Endothelial cell of umbilical vein (primary cell): ENCODE measurements at regions not wholly inside any gene's neighbourhood (a gene's known extent, or its start where the extent isn't known, plus 50 kb on each side); places are given as distances from the start of the nearest gene placed in this dataset.

Experiments used
- BruUV-seq: library from RNA; stranded (reverse); fragments of 400-500 nt; replicated peaks from 2 replicates; lab custom pipeline; 2021; lab: Mats Ljungman, UMichigan
- CTCF ChIA-PET: fragments of 300-600, 350-600 bp; sonication (Branson Sonifier 250); formaldehyde crosslinking; loops from one replicate; lab custom pipeline; 2021; ENCODE audit warnings: antibody characterized with exemption, inconsistent platforms; lab: Charles Lee
- POLR2A ChIA-PET: fragments of 300-600, 350-600 bp; sonication (Branson Sonifier 250); formaldehyde crosslinking; loops from one replicate; lab custom pipeline; 2021; ENCODE audit warnings: antibody characterized with exemption, inconsistent platforms; lab: Charles Lee
- DNase-seq: peaks from one replicate; pipeline ENCODE4 v3.0.0-alpha.2; 2011; ENCODE audit warnings: low read depth, low spot score
- FAIRE-seq: peaks from 2 replicates; lab custom pipeline; 2011; peaks lifted over from hg19 to GRCh38; lab: Jason Lieb, UNC
- H2AFZ ChIP-seq: 2 replicates; pipeline ENCODE4 v1.6.0; 2012; ENCODE audit warnings: low read depth, low read length, control low read depth, inconsistent platforms
- H3K27ac ChIP-seq: 2 replicates; pipeline ENCODE4 v1.5.1; 2011; ENCODE audit warnings: low read depth, mild to moderate bottlenecking, control low read depth, low read length, moderate library complexity; ENCODE audit not compliant: insufficient read depth
- H3K27me3 ChIP-seq, 2 experiments: 2 replicates each; pipeline versions ENCODE4 v1.6.0 to v1.6.1; 2011; ENCODE audit warnings: low read length in 2 of 2, mixed read lengths in 1 of 2; ENCODE audit not compliant: control insufficient read depth in 2 of 2, insufficient read depth in 2 of 2
- H3K36me3 ChIP-seq, 2 experiments: 2 replicates in 1 of 2; 3 replicates in 1 of 2; pipeline ENCODE4 v1.5.1; 2011; ENCODE audit warnings: low read length in 2 of 2, mild to moderate bottlenecking in 1 of 2, moderate library complexity in 1 of 2; ENCODE audit not compliant: control insufficient read depth in 2 of 2, insufficient read depth in 2 of 2; ENCODE audit errors: extremely low read depth in 1 of 2
- H3K4me1 ChIP-seq: 3 replicates; pipeline ENCODE4 v1.5.1; 2011; ENCODE audit warnings: mild to moderate bottlenecking, low read length; ENCODE audit not compliant: control insufficient read depth, insufficient read depth; ENCODE audit errors: extremely low read depth
- H3K4me2 ChIP-seq: 2 replicates; pipeline ENCODE4 v1.6.1; 2011; ENCODE audit warnings: low read length, control low read depth, mixed read lengths; ENCODE audit not compliant: insufficient read depth
- H3K4me3 ChIP-seq, 3 experiments: fragments of 200-600 bp in 1 of 3; sonication (generic), shearing (Covaris generic) in 1 of 3; replicated peaks in 1 of 3; 2 replicates each; pipeline ENCODE4 v1.5.1; 2011 to 2016; ENCODE audit warnings: control low read depth in 3 of 3, low read length in 3 of 3, mild to moderate bottlenecking in 2 of 3, inconsistent platforms in 1 of 3, low read depth in 1 of 3, moderate library complexity in 1 of 3; ENCODE audit not compliant: insufficient read depth in 1 of 3
- H3K79me2 ChIP-seq: 2 replicates; pipeline ENCODE4 v1.6.0; 2012; ENCODE audit warnings: low read length, inconsistent platforms; ENCODE audit not compliant: control insufficient read depth, insufficient read depth
- H3K9ac ChIP-seq: replicated peaks from 2 replicates; pipeline ENCODE3; 2011; ENCODE audit warnings: low read length, control low read depth; ENCODE audit not compliant: insufficient read depth; ENCODE audit errors: extremely low read depth
- H3K9me1 ChIP-seq: replicated peaks from 3 replicates; pipeline ENCODE4 v1.6.0; 2011; ENCODE audit warnings: mild to moderate bottlenecking, low read length; ENCODE audit not compliant: control insufficient read depth, insufficient read depth; ENCODE audit errors: extremely low read depth
- H3K9me3 ChIP-seq: replicated peaks from 2 replicates; pipeline ENCODE4 v1.5.1; 2012; ENCODE audit warnings: low read length, inconsistent platforms; ENCODE audit not compliant: control insufficient read depth, insufficient read depth
- H4K20me1 ChIP-seq: replicated peaks from 2 replicates; pipeline ENCODE3; 2011; ENCODE audit warnings: mild to moderate bottlenecking, low read length; ENCODE audit not compliant: control insufficient read depth, insufficient read depth; ENCODE audit errors: extremely low read depth
- CTCF ChIP-seq, 2 donors: IDR thresholded peaks; 1 replicate in 1 of 2; 2 replicates in 1 of 2; pipeline ENCODE4 v1.5.1; 2011; ENCODE audit warnings: low read length in 2 of 2, mild to moderate bottlenecking in 2 of 2, moderate library complexity in 2 of 2, control low read depth in 1 of 2, inconsistent platforms in 1 of 2, low read depth in 1 of 2; ENCODE audit not compliant: insufficient read depth in 1 of 2; ENCODE audit errors: extremely low read depth in 1 of 2
- EZH2 ChIP-seq: IDR thresholded peaks from 2 replicates; pipeline ENCODE4 v1.6.1; 2012; ENCODE audit warnings: borderline replicate concordance, low read depth, mild to moderate bottlenecking, moderate library complexity, low read length, inconsistent platforms; ENCODE audit not compliant: severe bottlenecking
- FOS ChIP-seq: IDR thresholded peaks from 2 replicates; pipeline ENCODE4 v1.6.1; 2011; ENCODE audit warnings: mild to moderate bottlenecking, low read length, moderate library complexity, borderline replicate concordance; ENCODE audit not compliant: insufficient read depth
- GATA2 ChIP-seq: IDR thresholded peaks from 2 replicates; pipeline ENCODE4 v1.7.0; 2011; ENCODE audit warnings: low read depth, mild to moderate bottlenecking, moderate library complexity, mixed read lengths, low read length; ENCODE audit not compliant: insufficient read length, insufficient read depth
- JUN ChIP-seq: IDR thresholded peaks from 2 replicates; pipeline ENCODE4 v1.6.1; 2011; ENCODE audit warnings: borderline replicate concordance, low read depth; ENCODE audit not compliant: insufficient read length, insufficient read depth
- MAX ChIP-seq: IDR thresholded peaks from 2 replicates; pipeline ENCODE4 v1.6.1; 2011; ENCODE audit not compliant: insufficient read depth, insufficient read length
- MYC ChIP-seq: IDR thresholded peaks from one replicate; pipeline ENCODE4 v1.6.1; 2011; ENCODE audit warnings: mild to moderate bottlenecking, low read depth, low read length
- POLR2A ChIP-seq: IDR thresholded peaks from 2 replicates; pipeline ENCODE4 v1.6.1; 2012; ENCODE audit warnings: low read depth, mild to moderate bottlenecking, control low read depth, low read length
- POLR2AphosphoS5 ChIP-seq: IDR thresholded peaks from 2 replicates; pipeline ENCODE4 v1.6.1; 2012; ENCODE audit warnings: low read depth, mild to moderate bottlenecking, control low read depth, low read length, moderate library complexity; ENCODE audit not compliant: insufficient read depth
- dilution Hi-C: fragments of 300-500 bp; cut with MboI; formaldehyde crosslinking; loops from one replicate; pipeline ENCODE4 v1.15.0; 2019; ENCODE audit warnings: low sequenced_read_pairs; ENCODE audit not compliant: extremely low pct_ligation_motif_present
- intact Hi-C: fragments of 100-400 bp; cut with micrococcal nuclease; formaldehyde crosslinking; loops from one replicate; pipeline ENCODE4 v1.10.0; 2022

GRCh38 chrX:56462389-56462788 is 101.0 kb upstream of the UBQLN2 start:
- Histone ChIP-seq H4K20me1 (no peaks in the 10 kb centered on the region), H3K4me3 (no peak overlapping the region), H3K27me3 (no peaks in the 10 kb centered on the region), H2AFZ (no peak overlapping the region), H3K36me3 (no peaks in the 10 kb centered on the region), H3K4me1 (no peaks in the 10 kb centered on the region), H3K9me3 (no peaks in the 10 kb centered on the region), H3K4me2 (no peak overlapping the region), H3K9me1 (no peaks in the 10 kb centered on the region), H3K27ac (no peak overlapping the region), H3K79me2 (no peaks in the 10 kb centered on the region), H3K9ac (no peak overlapping the region)
- dilution Hi-C loops (no loop called here), intact Hi-C loops (no loop called here)
- no TSS peak for BruUV-seq
- FAIRE-seq (no peak), DNase-seq (no peak)
- TF ChIP-seq MAX (no peak), POLR2A (no peak), MYC (no peak), CTCF (IDR thresholded peaks at IDR 0.05; ENCODE audit: extremely low read depth in 1 of 2, insufficient read depth in 1 of 2, low read depth in 1 of 2, low read length in 2 of 2) (no peak), EZH2 (no peak), GATA2 (no peak), JUN (no peak), FOS (no peak), POLR2AphosphoS5 (no peak)
- ChIA-PET POLR2A (no interaction called here), CTCF (interaction anchor here (1.6 kb wide), 1 partner anchor 265 kb away, joined by 8 read pairs; no protein-coding TSS in a partner anchor)
